ENCODE measurements at regions not wholly inside any gene's neighbourhood (a gene's known extent, or its start where the extent isn't known, plus 50 kb on each side); places are given as distances from the start of the nearest gene placed in this dataset.
"Not testable (repeated sequence)": the region's sequence is repeated elsewhere in the genome, so short reads cannot be mapped to it uniquely, and the experiment has no call there.

- intact Hi-C loops (cut with micrococcal nuclease) = no loop called here
Measured at GRCh38 chr4:27358269-27358668, 497.6 kb downstream of the STIM2 start.

GRCh38 chr4:27360131-27360530 is 499.5 kb downstream of the STIM2 start:
- intact Hi-C loops (cut with micrococcal nuclease) = no loop called here

DNA sequence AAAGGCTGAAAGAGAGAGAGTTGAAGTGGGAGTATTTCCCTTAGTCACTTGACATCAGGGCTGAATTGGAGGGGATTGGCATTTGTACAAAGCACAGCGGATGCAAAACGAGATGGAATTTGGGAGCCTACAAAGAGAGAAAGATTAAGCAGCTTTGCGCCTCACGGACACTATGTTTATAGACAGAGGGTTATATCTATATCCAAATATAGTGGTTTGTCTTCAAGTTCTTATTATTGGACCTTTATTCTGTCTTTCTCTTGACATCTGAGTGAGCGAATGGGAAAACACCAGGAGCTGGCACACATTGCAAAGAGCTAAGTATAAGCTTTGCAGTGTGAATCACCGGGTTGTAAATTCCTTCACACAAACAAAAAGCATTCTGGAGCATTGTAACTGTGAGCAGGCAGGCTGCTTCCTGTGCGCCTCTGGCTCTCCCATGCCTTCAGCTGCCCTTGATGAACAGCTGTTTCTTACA is 500.2 kb downstream of the STIM2 start:
- intact Hi-C loops (cut with micrococcal nuclease) = no loop called here

DNA sequence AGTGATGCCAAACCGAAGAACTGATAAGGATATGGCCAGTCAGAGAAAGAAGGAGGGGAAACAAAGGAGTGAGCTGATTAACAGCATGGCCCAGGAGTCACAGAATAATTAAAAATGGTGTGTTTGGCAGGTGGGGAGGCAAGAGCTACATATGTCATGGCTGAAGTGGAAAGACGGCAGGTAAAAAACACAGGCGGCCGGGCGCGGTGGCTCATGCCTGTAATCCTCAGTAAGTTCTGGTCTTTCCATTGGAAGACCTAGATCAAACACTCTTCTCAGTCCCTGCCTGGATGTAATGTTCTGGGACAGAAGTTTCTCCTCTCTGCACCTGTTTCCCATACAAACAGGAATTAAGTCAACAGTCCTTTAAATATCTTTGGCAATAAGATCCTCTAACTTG is 503.9 kb downstream of the STIM2 start:
- intact Hi-C loops (cut with micrococcal nuclease) = no loop called here

DNA sequence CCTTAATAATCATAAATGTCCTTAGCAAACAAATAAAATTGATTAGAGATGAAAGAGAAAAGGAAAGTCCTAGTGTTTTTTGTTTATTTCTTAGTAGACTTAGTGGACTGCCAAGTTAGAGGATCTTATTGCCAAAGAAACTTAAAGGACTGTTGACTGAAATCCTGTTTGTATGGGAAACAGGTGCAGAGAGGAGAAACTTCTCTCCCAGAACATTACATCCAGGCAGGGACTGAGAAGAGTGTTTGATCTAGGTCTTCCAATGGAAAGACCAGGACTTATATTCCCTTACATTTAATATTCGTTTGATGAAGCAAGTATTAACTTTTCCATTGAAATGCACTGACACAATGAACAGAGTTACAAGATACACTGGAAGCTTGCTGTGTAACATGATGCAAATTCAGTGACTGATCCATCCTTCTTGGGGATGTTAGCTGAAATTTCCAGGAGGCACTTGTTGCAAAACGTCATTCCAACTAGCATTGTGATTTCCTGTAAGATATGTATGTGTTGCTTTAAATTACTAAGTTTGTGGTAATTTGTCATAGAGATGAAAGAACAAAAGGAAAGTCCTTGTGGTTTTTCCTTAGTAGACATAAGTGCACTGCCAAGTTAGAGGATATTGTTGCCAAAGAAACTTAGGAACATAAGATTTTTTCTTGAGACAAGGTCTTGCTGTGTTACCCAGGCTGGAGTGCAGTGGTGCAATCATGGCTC is 505.6 kb downstream of the STIM2 start:
- intact Hi-C loops (cut with micrococcal nuclease) = no loop called here

DNA sequence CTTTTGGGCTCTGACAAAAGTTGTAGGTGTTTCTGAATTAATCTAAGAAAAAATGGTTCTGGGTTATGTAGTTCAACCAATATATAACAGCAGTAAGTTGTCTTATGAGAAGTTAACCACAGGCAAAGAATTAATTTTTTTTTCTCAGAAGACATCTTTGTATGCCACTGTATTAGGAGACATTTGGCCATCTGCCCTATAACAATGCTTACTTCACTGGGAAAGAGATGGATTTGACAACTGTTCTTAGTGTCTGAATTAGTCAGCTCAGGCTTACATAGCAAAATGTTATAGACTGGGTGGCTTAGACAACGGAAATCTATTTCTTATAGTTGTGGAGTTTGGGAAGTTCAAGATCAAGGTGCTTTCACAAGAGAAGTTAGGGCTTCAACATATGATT is 508.1 kb downstream of the STIM2 start:
- intact Hi-C loops (cut with micrococcal nuclease) = no loop called here

GRCh38 chr4:27381815-27382214 is 521.2 kb downstream of the STIM2 start:
- intact Hi-C loops (cut with micrococcal nuclease) = no loop called here

GRCh38 chr4:27387711-27388110 is 527.1 kb downstream of the STIM2 start:
- intact Hi-C loops (cut with micrococcal nuclease) = no loop called here

DNA sequence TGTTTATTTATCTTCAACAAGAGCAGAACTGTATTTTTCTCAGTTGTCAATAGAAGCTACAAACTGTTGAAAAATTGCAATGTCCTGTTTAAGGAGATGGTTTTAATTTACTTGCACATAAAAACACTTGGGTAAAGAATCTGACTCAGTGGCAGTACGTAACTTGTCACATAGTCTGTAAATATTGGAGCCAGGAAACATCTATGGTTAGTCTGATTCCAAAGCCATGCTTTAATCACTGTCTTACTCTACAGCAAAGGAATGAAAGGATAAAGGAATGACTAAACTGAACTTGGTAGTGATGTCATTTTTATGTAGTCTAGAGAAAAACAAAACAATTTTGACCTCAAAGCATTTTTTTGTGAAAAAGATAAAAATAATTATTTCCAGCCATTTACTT is 537.2 kb downstream of the STIM2 start:
- intact Hi-C loops (cut with micrococcal nuclease) = no loop called here

GRCh38 chr4:27398631-27399310 is 538.1 kb downstream of the STIM2 start:
- intact Hi-C loops (cut with micrococcal nuclease) = no loop called here

GRCh38 chr4:27407616-27408015 is 547.0 kb downstream of the STIM2 start:
- intact Hi-C loops (cut with micrococcal nuclease) = no loop called here

DNA sequence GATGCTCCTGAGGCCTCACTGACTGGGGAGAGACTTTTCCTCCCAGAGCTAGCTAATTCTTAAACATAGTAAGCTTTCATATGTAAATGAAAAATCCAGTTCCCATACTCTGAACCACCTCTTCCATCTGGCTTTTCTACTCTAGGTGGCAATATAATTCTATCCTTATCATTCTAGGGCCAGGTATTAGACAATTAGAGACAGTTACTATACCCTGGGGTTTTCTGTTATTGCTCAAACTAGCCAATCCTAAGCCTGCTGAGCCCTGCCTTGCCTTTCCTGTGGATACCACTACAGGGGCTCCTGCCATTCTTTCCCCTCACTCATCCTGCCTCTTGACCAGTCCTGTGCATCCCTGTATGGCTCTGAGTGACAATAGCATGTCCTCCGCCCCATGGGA is 552.0 kb downstream of the STIM2 start:
- intact Hi-C loops (cut with micrococcal nuclease) = no loop called here

GRCh38 chr4:27414887-27415731 is 554.5 kb downstream of the STIM2 start:
- intact Hi-C loops (cut with micrococcal nuclease) = no loop called here

- intact Hi-C loops (cut with micrococcal nuclease) = no loop called here
Measured at GRCh38 chr4:27428661-27429060, 568.0 kb downstream of the STIM2 start.

DNA sequence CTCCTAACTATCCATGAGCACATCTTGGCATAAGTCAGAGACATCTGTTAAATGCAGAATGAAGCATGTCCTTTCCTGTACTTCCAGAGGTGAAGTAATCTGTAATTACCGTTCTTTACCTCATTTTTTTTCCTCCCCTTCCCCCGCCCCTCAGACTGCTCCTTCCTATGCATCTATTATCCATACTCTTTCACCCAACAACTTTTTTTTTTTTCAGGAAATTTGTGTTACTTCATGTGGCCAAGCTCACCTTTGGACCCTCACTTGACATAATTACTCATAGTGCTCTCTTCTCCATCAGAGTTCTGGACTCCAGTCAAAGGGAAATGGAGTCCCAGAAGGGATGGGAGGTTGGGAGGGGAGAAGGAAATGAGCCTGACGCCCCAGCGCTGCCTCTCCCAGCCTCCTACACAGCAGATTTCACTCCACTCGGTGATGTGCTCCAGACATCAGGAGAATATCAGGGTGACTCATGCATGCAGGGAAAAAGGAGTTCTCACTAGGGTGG is 568.8 kb downstream of the STIM2 start:
- intact Hi-C loops (cut with micrococcal nuclease) = no loop called here

GRCh38 chr4:27442146-27442545 is 581.5 kb downstream of the STIM2 start:
- intact Hi-C loops (cut with micrococcal nuclease) = no loop called here

DNA sequence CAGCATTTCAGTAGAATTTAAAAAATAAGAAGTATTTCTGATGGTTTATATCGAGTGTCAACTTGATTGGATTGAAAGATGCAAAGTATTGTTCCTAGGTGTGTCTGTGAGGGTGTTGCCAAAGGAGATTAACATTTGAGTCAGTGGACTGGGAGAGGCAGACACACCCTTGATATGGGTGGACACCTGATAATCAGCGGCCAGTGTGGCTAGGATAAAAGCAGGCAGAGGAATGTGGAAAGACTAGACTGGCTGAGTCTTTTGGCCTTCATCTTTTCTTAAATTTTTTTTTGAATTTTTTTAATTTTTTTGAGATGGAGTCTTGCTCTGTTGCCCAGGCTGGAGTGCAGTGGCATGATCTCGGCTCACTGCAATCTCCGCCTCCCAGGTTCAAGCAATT is 582.0 kb downstream of the STIM2 start:
- intact Hi-C loops (cut with micrococcal nuclease) = not testable (repeated sequence)

- intact Hi-C loops (cut with micrococcal nuclease) = no loop called here
Measured at GRCh38 chr4:27463816-27464215, 603.2 kb downstream of the STIM2 start.

DNA sequence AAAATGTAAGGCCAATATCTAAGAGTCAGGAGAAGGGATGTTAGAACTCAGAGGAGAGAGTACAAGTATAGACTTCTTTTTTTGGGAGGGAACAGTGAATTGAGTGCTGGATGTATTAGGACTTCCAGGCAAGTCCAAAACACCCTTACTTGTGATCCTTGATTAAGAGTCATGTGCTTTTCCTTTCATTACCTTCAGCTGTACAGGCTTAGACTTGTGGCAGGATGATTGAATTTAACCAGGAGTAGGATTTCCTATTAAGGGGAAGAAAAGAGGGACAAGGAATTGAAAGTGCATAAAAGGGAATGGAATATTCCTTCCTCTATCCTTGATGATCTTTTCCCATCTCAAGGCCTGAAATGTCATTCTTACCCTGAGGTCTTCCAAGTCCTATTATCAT is 606.7 kb downstream of the STIM2 start:
- intact Hi-C loops (cut with micrococcal nuclease) = no loop called here

- intact Hi-C loops (cut with micrococcal nuclease) = no loop called here
Measured at GRCh38 chr4:27472364-27472763, 611.7 kb downstream of the STIM2 start.

DNA sequence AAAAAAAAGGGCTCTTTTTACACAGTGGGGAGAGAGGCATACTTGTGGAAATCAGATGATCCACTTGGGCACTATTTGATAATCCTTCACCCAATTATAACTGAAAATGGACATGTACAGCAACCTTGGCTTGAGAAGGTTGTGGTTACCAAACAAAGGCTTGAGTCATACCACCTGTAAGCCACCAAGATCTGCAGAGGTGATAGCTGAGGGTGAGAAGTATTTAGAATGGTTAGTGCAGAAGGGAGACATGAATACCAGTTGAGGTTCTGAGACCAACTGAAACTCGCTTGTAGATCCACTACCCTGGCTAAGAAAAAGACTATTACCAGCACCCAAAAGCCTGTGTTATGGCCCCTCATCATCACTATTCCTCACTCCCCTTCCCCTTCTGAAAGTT is 614.0 kb downstream of the STIM2 start:
- intact Hi-C loops (cut with micrococcal nuclease) = no loop called here

- intact Hi-C loops (cut with micrococcal nuclease) = no loop called here
Measured at GRCh38 chr4:27484216-27484615, 623.6 kb downstream of the STIM2 start.

Measured in T-helper 1 cell treated with Interleukin-12 subunit alpha and Interleukin-12 subunit beta and Interleukin-4 antibody, amounts not matched to agents 30 ng/mL and 1 ng/mL, for 36 hours (primary cell).